GM19463 (cell line): ENCODE measurements at regions not wholly inside any gene's neighbourhood (a gene's known extent, or its start where the extent isn't known, plus 50 kb on each side); places are given as distances from the start of the nearest gene placed in this dataset.
"Not testable (repeated sequence)": the region's sequence is repeated elsewhere in the genome, so short reads cannot be mapped to it uniquely, and the experiment has no call there.

Source experiments
- ATAC-seq: cut with Tn5 transposase; IDR thresholded peaks from one replicate; pipeline ENCODE4 v1.9.1; 2021; ENCODE audit warnings: mild to moderate bottlenecking, moderate library complexity; ENCODE audit not compliant: unreplicated experiment

DNA sequence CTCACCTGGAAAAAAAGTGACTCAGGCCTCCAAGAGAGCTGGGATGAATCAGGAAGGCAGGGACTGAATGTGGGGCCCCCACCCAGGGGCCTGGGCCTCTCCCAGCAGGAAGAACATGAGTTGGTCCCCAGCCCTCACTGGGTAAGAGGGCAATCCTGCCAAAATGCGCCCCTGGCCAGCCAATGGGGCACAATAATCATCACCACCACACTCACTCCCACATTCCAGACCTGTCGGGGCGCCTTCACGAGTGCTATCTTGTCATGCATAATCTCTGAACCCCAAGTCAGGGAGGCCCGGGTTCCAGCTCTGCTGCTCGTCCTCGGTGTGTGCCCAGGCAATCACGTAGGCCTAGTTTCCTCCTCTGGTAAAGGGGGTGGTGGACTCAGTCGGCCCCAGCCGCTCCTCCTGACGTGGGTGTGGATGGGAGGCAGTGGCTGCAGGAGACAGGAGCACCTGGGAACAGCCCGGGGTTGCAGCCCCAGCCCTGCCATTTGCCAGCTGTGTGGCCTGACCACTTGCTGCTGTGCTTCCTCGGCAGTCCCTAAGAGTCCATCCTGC lies 115.1 kb downstream of the CYP26B1 start:
- no peak for ATAC-seq

DNA sequence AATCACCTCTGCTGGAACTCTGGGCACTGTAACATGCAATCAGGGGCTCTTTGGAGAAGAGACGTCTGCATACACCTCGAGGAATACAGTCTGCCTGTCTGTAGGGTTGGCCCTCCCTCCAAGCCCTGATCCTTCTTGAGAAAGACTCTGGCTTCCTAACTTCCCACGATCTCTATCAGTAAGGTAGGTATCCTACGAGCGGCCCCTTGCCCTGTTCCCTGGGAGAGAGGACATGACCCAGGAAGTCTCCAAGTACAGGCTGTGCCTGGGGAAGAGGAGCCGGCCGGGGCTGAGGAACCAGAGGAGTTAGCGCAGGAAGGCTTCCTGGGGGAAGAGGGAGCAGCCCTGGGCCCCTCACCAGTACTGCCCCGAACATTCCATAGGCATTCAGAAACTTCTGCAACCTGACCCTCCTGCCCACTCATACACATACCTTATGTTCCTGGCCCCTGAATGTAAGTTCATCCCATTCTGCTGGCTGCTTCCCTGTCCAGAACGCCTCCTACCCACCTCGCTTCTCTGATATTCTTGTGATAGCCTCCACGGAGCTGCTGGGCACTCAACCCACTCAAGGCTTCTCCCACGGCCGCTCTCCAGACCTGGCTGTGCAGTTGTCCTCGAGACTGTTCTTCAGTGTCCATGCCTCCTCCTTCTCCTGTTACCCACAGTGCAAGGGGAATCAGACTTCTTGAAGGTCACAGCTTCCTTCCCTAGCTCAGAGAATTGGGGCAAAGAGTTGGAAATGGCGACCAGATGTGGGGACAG lies 116.1 kb downstream of the CYP26B1 start:
- no peak for ATAC-seq

DNA sequence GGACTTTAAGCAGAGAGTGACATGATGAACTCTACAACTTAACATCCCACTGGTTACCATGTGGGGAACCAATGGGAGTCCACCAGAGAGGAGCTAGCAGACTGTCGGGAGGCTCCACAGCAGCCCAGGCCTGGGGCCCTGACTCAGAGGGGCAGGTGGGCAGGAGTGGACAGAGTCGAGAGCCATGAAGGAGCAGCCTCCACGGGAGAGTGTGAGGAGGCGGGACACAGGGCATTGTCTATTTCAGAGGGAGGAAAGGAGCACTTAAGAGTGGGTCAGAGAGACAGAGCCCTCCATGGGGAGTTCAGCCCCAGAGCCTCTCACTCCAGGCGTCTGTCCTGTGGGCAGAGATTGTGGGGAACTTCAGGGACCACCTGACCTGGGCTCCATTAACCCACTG lies 118.7 kb downstream of the CYP26B1 start:
- ATAC-seq, result no peak

DNA sequence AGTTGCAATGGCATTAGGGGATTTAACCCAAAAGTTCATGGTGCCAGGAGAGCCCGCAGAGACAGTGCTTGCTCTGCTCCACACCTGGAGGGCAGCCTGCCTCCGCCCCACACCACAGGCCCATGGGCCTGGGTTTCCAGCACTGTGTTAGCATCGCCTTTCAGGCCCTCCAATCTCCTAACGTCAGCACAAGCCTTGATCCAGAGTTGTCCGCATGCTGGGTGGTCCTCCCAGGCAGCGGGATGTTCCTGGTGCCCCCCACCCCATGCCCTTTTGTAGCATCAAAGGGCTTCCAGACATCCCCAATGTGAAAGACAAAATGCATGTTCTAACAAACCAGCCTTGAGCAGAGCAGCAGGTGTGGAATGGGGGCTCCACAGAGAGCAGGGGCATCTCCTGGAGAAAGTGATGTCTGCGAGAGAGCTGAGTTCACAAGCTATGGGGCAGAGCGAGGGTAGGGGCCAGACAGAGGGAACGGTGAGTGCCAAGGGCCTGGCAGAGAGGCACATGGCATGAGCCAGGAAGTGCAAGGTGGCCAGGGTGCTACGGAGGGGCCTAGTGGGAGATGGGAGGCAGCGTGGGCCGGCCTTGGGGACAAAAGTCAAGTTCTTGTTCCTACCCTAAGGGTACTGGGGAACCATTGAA lies 119.2 kb downstream of the CYP26B1 start:
- no peak for ATAC-seq

DNA sequence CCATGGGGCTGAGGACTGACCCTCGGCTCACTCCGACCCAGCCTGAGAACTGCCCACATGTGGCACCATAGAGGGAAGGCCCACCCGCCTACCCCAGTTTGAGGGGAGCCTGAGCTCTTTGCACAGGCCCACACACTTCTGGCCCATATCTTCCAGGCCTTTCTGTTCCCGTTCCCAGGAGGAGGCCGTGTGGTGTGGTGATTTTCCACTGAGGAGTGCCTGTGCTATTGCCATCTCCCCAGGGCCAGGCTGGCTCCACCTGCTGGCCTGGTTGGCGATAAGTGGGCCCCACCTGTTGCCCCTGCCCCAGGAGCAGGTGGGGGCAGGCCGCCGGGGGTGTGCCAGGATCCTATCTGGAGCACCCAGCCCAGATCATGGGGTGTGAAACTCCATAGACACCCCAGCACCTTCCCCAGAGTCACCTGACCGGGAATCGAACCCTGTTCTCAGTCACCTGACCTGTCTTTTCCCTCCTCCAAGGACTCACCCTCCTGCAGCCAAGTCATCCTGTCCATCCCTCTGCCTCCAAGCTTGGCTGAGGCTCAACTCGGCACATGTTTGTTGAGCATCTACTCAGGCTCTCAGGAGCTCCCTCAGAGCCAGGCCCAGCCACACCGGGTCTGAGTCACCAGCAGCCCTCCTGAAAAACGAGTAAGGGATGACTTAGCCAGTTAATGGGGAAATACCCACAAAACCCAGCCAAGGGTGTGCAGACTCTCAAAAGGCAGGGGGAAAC lies 120.1 kb downstream of the CYP26B1 start:
- no peak for ATAC-seq

DNA sequence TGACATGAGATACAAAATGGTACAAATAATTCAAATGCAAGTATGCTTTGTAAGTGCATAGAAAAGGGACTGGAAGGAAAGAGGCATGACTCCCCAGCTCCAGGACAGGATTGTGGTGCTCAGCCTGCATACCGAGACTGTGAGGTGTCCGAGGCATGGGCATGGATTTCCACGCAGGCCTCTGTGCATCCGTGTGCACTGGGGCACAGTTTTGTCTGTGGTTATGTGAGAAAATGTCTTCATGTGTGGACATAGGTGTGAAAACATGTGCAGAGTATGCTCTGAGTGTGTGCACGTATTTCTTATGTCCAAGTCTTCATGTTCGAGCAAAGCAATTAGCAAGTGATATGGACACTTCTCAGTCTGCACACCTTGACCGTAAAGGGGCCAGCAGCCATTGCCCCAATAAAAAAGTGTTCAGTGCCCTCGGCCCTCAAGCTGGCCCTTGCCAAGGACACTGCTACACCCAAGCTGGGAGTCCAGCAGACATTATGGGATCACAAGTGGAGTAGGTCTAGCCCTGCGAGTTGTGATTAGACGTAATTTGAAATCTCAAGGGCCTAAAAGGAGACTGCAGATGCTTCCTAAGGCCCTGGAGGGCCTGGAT lies 120.7 kb downstream of the CYP26B1 start:
- no peak for ATAC-seq

DNA sequence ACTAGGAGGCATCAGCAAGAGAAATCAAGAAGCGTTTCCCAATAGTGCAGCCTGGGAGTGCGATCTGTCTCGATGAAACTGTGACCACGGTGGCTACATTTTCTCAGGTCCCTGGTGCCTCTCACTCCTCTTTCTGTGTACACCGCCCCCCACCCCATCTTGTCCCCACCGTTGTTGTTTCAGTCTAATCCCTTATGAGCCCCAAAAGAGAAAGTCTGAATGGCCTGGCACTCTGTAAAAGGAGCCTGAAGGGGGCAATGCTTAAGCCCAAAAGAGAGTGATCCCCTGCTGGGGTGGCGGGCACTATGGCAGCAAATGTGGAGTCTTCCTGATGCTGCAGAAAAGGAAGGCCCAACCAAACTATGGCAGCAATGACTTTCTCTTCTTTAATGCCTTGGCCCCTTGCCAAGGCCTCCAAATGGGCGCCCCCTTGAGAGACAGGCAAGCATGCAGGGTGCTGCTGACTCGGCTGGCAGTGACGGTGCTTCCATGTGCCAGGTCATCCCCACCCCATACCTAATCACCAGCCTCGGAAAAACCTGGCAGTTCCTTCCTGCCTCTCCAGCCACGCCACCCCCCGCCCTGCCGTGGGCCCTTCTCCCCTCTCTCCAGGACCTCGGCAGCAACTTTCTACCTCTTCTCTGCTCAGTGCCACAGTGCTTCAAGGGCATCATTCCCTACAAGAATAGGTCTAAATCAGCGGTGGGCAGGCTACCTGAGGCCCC lies 123.0 kb downstream of the CYP26B1 start:
- ATAC-seq, result no peak

DNA sequence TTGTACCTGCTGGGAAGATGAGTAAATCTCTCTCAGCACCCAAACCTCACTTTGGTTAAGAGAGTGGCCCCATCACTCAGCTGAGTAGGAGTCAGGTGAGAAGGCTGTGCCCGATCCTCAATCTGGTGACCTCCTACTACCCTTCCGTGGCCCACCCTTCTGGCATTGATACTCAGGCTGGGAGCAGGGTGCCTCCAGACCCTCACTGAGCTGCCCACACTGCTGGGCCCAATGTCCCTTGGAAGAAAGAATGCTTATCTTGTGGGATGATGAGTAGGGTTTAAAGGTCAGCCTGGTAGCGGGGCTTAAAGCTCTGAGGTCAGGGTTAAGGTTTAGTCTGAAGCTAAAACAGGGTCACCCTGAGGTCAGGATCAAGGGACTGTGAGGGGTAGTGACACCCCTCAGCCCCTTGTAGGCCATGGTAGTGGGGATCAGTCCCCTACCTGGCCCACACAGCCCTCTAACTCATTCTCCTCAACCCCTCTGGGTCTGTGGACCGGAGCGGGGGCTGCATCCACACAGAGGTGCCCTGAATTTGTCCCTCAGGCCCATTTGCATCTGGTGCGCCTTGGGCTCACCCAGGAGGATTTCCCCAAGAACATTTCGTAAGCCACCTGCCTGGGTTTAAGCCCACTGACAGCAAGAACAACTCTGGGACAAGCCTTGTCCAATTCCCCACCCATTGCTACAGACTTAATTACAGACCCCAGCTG lies 123.8 kb downstream of the CYP26B1 start:
- ATAC-seq, result no peak

DNA sequence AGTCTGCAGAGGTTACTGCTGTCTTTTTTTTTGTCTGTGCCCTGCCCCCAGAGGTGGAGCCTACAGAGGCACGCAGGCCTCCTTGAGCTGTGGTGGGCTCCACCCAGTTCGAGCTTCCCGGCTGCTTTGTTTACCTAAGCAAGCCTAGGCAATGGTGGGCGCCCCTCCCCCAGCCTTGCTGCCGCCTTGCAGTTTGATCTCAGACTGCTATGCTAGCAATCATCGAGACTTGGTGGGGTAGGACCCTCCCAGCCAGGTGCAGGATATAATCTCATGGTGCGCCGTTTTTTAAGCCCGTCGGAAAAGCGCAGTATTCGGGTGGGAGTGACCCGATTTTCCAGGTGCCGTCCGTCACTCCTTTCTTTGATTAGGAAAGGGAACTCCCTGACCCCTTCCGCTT lies 126.3 kb downstream of the CYP26B1 start:
- not testable (repeated sequence) for ATAC-seq

DNA sequence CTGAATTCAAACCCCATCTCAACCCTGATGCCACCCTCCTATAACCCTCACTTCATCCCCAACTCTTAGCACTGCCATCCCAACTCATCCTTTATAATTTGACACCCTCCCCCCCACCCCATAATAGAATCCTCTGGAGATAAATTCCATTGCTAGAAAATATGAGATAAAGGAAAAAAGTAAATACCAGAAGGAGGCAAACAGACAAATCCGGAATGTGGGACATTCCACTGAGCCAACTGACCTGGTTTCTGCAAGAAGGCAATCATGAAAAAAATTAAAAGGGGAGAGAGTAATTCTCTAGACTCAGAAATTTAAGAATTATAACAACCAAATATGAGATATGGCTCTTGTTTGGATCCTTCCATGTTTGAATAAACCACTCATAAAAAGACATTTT lies 132.4 kb downstream of the CYP26B1 start:
- no peak for ATAC-seq

DNA sequence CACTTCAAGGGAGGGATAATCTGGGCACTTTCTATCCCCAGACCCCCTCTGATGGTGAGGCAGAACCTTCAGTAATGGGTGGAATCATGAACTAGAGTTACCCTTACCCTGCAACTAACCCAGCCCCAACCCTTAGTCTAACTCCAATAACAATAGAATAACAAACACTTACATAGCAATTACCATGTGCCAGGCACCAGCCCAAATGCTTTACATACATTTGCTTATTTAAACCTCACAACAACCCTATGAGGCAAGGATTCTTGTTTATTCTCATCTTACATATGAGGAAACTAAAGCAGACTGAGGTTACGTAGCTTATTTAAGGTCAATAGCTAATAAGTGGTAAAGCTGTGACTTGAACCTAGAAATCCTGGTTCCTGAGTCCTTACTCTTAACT lies 132.8 kb downstream of the CYP26B1 start:
- no peak for ATAC-seq

DNA sequence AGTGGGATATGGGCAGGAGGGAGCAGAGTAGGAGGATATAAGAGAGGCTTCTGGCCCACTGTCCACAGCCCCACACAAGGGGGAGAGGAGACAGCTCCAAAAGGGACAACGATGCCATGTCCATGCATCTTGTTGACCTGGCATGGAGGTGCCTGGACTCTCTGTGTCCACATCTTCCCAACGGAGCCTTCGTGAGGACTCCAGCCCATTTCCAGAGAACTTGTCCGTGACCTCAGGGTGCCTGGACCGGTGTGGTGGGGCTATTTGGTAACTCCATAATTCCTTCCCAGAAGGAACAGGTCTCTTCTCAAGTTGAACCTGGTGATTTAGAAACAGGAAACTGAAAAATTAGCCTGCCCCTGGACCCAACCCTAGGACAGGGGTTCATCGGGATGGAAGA lies 133.9 kb downstream of the CYP26B1 start:
- ATAC-seq, result no peak

DNA sequence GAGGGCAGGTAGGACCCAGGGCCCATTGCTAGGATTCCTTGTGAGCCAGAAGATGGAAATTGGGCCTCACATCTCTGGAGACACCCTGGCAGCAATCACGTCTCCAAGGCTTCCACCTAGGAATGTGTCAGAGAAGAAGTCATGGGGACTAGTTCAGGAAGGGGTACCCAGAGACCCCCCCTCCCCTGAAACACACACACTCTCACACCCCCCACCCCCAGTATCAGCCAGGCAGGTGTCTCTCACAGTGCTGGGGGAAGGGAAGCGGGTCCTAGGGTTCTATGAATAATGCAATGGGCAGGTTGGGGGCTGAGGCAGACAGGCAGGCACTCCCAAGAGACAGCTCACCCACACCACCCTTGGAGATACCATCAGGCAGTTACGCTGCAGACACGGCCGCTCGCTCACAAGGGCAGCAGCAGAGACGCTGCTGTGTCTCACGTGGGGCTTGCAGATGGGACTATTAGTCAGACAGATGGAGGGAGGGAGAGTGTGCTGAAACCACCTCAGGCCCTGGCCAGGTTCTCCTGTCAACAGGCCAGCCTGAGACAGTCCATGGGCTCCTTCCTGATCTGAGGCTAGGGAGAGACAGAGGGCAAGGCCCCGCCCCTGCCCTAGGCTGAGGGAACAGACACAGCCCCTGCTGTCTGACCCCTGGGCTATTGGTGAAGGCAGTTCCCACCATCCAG lies 134.6 kb downstream of the CYP26B1 start:
- ATAC-seq, result no peak

DNA sequence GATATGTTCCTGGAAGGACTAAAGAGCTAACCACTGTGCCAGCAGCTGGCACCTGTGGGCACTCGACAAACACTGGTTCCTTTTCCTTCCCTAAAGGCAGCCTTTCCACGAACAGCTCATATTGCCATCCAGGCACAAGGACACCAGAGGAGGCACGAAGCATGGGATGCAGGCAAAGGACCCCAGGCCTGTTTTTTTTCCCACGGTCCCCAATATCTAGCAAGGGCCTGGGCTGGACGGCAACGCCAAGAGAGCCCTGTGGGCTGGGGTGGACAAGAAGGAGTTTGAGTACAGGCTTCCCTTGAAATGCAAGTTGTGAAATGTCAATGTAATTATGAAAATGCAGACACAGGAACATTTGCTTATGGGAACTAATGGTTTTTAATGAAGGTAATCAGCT lies 135.9 kb downstream of the CYP26B1 start:
- ATAC-seq, result no peak

DNA sequence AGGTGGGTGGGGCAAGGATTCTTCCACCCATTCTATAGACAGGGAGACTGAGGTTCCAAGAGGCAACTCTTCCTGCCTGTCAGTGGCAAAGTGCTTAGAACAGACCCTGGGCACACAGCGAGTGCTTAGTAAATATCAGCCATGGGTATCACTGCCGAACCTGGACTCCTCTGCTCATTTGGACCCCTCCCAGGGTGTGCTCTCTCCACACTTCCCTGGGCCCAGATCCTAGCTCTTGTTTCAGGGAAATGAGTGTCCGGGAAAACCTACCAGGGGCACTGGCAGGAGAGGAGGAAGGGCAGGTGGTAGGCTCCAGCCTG lies 136.3 kb downstream of the CYP26B1 start:
- no peak for ATAC-seq

DNA sequence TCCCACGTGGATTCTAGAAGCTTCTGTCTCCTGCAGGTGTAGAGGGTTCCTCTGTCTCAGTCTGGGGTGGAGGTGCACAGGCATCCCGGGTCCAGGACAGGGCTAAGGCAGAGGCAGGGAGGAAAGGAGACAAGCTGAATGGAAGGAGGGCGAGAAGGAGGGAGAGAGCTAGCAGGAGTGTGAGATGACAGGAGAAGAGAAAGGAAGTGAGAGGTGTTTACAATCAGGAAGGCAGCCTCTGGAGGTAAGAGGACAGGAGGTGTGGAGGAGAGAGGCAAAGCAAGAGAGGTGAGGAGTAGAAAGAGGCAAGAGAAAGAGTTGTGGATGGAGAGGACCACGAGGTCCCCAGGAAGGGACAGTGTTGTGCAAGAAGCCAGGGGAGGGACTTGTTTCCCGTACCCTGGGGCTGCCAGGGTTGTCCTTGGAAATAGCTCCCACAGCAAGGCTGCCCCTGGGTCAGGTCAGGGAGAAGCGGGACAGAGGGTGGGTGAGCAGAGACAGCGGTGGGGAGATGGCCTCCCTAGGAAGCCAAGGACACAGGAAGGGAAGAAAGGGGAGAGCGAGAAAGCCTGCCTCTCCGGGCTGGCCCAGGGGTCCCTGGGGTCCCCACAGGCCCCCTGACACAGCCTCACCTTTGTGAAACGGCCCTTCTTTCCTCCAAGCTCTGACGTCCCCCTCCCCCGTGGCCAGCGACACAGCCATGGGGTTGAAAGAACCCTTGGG lies 136.9 kb downstream of the CYP26B1 start:
- ATAC-seq, result no peak

DNA sequence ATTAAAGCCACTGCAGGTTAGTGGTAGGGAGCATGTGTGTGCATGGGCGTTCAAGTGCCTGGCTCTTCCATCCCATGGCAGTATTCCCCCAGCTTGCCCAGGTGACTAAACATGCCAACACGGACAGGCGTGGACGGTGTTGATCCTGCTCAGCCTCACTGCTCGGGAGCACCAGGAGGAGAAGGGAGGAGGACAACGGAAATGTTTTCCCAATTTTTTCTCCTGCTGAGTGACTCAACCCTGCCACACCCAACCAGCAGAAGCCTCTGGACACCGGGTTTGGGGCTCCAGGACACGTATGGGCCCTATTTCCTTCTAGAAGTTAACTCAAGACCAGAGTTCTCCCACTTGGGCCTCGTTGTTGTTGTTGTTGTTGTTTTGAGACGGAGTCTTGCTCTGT lies 139.1 kb downstream of the CYP26B1 start:
- ATAC-seq, result no peak

DNA sequence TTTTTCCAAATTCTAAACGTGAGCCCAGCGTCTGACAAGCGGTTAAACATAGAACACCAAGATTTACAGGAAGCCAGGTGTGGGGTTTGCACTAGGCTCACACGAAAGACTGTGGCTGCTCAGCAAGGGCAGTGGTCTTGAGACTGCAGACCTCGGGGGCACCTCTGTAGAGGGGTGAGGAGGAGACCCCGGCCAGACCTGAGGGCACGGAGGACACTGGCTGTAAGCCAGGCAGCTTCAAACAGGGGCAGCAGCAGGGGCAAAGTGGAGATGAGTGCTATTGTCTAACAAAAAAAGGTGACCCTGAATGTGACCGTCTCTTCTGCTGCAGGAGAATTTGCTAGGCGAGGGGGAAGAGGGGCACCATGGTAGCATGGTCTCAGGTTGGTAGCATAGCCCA lies 140.3 kb downstream of the CYP26B1 start:
- no peak for ATAC-seq

DNA sequence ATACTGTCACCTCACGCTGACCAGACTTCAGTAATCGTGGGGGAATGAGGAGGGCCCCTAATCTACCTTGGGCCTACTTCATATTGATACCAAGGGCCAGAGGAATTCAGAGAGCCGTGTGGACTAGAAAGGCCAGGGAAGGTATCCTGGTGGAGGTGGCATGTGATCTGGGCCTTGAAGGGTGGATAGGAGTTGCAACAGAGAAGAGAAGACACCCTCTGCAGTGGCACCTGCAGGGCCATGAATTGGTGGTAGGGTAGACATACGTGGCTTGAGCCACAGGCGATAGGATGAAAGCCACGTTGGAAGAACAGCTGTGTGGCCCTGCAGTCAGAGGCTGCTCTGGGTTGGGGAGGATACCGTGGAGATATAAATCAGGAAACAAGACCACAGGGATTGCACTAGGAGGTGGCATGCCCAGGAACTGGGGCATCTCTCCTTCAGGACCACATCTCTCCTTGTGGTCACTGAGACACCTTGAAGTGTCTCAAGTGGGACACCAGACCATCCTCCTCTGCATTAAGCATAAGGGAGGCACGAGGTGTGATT lies 141.4 kb downstream of the CYP26B1 start:
- no peak for ATAC-seq
